H4 (cell line): ENCODE measurements at regions not wholly inside any gene's neighbourhood (a gene's known extent, or its start where the extent isn't known, plus 50 kb on each side); places are given as distances from the start of the nearest gene placed in this dataset.
A peak's percentile ranks its signal among the peaks of the same experiment; 100 is the strongest.

Experiments used
- DNase-seq: peaks from one replicate; pipeline ENCODE4 v3.0.0-alpha.2; 2015; ENCODE audit warnings: low spot score

DNA sequence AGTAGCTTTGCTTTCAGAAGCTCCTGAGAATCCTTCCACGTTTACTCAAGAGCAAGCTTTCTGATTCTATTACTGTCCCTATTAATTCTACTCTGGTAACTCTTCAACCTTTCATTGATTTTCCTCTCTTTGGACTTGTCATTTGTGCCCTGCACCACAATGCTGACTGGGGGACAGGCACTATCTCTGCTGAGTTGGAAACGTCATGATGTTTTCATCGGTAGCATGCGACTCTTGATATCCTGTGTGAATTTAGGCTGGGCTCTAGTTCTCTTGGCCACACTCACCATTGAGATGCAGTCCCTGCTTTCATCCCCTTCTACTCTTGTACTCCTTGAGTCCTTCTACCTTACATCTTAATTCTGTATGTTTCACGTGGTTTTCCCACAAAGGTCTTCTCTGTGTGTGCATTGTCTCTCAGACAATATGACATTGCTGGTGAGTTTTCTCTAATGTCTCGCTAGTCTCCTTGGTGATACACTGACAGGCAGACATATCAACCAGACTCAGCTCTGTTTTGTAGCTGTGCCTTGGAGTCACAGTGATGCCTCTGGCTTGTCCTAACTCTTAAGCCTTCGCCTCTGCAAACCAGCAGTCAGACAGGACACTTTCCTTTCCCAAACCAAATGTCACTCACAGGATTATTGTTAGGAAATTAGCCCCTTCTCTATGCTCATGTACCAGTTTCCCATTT lies 223.6 kb upstream of the ADGRL2 start:
- DNase-seq: no peak

GRCh38 chr1:81574408-81574807 lies 226.3 kb upstream of the ADGRL2 start:
- no peak for DNase-seq

DNA sequence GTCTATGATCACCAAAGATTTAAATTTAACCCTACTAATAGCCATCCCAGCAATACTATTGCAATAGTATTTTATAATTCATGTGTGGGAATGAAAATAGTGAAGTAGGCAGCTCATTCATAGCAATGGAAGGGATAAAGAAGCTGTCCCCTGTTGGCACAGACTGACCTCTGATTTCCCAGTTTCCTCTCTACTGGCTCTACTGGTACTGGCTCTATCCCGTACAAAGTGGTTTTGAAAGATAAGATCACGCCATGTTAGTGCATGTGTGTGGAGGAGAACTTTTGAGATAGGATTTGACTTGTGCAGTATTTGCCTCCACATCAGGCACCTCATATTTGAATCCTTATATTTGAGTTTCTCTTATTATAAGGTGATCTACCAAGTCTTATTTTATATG lies 227.3 kb upstream of the ADGRL2 start:
- DNase-seq: no peak

DNA sequence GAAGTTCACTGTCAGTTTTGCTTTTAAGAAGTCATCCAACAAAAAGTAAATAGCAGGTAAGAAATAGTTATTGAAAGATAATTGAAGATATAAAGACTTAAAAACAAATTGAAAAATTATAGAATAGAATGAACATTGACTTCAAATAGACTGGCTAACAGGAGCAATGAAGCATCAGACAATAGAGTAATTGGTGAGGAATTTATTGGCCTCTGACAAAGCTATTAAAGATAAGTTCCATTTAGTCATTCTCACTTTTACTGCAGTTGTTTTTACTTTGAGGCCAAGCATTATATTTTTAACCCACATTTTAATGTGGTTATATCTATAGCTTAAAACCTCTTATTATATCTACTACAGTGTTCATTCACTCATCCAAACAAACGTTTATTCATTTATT lies 228.8 kb upstream of the ADGRL2 start:
- no peak for DNase-seq

- no peak for DNase-seq
Observed at GRCh38 chr1:81569761-81570160, 231.0 kb upstream of the ADGRL2 start.

GRCh38 chr1:81563632-81564031 lies 237.1 kb upstream of the ADGRL2 start:
- DNase-seq: no peak

GRCh38 chr1:81562934-81563333 lies 237.8 kb upstream of the ADGRL2 start:
- no peak for DNase-seq

DNA sequence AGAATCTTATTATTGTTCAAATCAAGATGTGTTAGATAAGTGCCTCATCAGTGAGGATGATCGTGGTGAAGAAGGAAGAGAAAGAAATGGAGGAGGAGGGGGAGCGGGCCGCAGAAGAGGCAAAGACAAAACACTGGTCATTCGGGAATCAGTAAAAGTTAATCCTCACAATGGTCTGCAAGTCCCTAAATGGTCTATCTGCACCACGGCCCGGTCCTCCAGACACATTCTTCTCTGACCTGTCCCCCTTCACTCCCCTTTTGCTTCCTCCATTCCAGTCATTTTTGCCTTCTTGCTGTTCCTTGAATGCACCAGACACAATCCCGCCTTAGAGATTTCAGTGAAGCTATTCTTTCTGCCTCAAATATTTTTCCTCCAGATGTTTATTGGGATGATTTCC lies 240.1 kb upstream of the ADGRL2 start:
- DNase-seq: no peak

GRCh38 chr1:81559662-81560350 lies 240.9 kb upstream of the ADGRL2 start:
- no peak for DNase-seq

GRCh38 chr1:81558291-81559076 lies 242.2 kb upstream of the ADGRL2 start:
- no peak for DNase-seq

GRCh38 chr1:81556968-81557367 lies 243.8 kb upstream of the ADGRL2 start:
- DNase-seq: no peak

- no peak for DNase-seq
Observed at GRCh38 chr1:81554534-81554933, 246.2 kb upstream of the ADGRL2 start.

DNA sequence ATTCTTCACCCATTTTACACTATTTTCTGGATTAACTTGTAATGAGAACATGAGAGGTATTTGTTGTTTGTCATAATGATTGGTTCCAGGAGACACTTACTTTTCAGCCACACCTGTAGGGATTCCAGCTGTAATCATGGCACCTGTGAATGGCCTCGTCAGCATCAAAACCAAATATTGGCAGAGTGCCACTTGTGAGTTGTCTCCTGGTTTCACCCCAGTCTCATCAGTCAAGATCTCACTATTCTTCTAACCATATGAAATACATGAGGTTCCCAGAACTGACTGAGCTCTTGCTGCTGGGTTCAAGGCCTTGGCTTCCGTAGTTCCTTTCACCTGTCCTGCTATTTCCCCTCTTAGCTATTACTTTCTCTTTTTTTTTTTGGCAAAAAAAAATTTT lies 246.6 kb upstream of the ADGRL2 start:
- no peak for DNase-seq

GRCh38 chr1:81553503-81553902 lies 247.2 kb upstream of the ADGRL2 start:
- DNase-seq: no peak

DNA sequence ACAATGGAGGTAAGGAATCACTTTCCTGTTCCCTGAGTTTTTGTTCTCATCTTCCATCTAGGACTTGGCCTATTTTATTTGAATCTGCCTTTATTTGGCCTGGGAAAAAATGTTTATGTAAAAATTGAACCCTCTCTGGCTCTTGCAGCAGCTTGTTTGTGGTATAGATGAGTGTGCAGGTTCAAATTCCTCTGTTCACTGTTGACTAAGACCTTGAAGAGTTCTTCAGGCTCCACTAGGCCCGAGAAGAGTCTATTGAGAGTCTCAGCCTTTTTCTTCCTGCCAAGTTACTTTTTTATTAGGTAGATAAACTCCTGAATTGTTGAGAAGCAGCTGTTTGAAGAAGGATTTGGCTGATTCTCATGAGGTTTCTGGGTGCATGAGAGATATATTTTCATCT lies 248.8 kb upstream of the ADGRL2 start:
- no peak for DNase-seq

- no peak for DNase-seq
Observed at GRCh38 chr1:81550753-81551152, 250.0 kb upstream of the ADGRL2 start.

DNA sequence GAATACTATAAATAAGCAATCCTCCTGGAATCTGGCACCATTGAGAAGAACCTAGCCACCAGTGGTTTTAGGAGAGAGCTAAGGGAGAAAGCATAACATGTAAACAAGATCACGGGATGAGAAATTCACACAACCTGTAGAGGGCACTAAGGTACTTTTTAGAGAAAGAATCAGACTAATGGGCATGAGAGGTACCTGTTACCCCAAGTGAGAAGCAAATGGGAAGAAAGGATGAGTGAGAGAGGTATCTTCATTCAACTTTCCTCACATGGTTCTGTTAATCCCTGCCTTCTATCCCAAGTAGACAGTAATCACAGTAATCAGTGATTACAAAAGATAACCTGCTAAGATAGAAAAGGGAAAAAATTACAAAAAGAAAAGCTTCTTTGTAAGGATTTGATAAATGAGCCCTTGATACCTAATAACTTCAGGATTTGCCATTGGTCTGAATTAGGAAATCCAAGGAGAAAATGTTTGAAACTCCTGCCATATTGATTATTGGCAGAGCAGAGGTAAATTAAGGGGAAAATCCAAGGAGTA lies 251.1 kb upstream of the ADGRL2 start:
- peak; percentile 19 for DNase-seq

GRCh38 chr1:81548918-81549587 lies 251.7 kb upstream of the ADGRL2 start:
- no peak for DNase-seq

- DNase-seq: no peak
Observed at GRCh38 chr1:81547912-81548303, 252.8 kb upstream of the ADGRL2 start.

DNA sequence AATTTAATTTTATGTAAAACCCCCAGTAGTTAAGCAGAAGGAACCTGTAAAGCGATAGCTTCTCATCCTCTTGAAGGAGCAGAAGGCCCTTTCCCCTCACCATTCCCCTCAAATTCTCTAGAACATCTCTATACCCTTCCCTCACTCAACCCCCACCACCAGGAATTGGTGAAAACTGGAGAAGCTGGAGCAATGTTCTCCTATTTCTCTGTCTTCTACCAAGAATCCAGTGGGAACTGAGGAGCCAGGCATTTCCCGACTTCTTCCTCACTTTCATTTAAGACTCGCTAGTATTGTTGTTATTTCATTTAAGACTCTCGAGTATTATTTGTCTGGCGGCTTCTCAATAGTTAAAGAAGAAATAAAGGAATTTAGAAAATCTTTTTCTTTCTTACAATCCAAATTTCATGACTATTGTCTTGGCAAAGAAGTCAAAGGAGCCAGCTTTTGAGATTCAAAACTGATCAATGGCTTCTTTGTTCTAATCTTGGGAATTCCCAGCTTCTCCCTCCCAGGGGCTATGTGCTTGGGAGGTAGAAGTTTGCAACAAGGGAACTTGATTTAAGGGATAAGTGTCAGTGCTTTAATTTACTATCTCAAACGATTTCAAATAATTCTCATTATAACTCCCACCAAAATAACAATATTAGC lies 253.3 kb upstream of the ADGRL2 start:
- no peak for DNase-seq

DNA sequence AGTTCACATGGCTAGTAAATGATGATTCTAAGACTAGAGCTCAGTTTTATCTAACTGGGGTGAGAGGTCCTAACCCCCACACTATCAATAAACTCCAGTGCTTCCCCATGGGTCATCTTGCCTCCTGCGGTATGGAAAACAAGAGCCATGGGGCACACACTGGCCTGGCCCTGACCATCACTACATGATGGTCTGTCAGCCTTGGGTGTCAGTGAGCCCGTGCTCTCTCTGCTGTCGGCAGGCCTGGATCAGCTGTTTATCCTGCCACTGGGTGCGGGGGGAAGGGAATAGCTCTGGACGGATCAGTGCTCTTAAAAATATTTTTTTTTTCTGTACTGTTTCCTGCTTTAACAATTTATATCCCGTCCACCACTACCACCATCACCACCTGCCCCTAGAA lies 255.0 kb upstream of the ADGRL2 start:
- DNase-seq: no peak

DNA sequence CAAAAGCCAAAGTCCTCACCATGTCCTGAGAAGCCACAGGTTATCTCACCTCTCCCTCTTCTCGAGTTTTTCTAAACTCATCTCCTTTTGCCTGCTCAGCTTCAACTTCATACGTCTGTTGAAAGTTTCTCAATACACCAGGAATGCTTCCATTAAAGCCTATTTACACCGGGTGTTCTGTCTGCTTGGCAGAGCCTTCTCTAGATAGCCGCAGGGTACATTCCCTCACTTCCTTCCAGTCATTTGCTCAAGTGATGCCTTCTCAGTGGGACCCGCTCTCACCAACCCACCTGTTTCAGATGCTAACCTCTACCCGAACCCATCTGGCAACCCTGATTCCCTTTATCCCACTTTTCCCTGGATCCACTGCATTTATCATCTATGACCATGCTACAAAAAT lies 257.0 kb upstream of the ADGRL2 start:
- no peak for DNase-seq
